CD4-positive, alpha-beta T cell treated with Interleukin-17A for 4 hours (primary cell): ENCODE measurements at regions not wholly inside any gene's neighbourhood (a gene's known extent, or its start where the extent isn't known, plus 50 kb on each side); places are given as distances from the start of the nearest gene placed in this dataset.

ENCODE experiments used
- DNase-seq: peaks from one replicate; pipeline ENCODE4 v3.0.0-alpha.2; 2020; ENCODE audit warnings: mixed read lengths

GRCh38 chr14:97832776-97833175, 1035.6 kb downstream of the VRK1 start:
- DNase-seq = no peak

GRCh38 chr14:97838986-97839385, 1041.8 kb downstream of the VRK1 start:
- DNase-seq = no peak

GRCh38 chr14:97840159-97840558, 1043.0 kb downstream of the VRK1 start:
- no peak for DNase-seq

GRCh38 chr14:97841762-97842161, 1044.6 kb downstream of the VRK1 start:
- no peak for DNase-seq

GRCh38 chr14:97843066-97843465, 1045.9 kb downstream of the VRK1 start:
- DNase-seq = no peak

GRCh38 chr14:97844042-97844441, 1046.9 kb downstream of the VRK1 start:
- no peak for DNase-seq

- DNase-seq = no peak
These were observed 1049.0 kb downstream of the VRK1 start for GRCh38 chr14:97846156-97846555.

GRCh38 chr14:97848317-97848980, 1051.3 kb downstream of the VRK1 start:
- no peak for DNase-seq

GRCh38 chr14:97850466-97850865, 1053.3 kb downstream of the VRK1 start:
- no peak for DNase-seq

- DNase-seq = no peak
These were observed 1053.7 kb downstream of the VRK1 start for GRCh38 chr14:97850886-97851285.

- no peak for DNase-seq
These were observed 1054.3 kb downstream of the VRK1 start for GRCh38 chr14:97851428-97851995.

GRCh38 chr14:97854918-97855317, 1057.7 kb downstream of the VRK1 start:
- DNase-seq = no peak

GRCh38 chr14:97866195-97866594, 1069.0 kb downstream of the VRK1 start:
- no peak for DNase-seq

- DNase-seq = no peak
These were observed 1069.5 kb downstream of the VRK1 start for GRCh38 chr14:97866664-97867063.

- no peak for DNase-seq
These were observed 1076.1 kb downstream of the VRK1 start for GRCh38 chr14:97873291-97873690.

GRCh38 chr14:97874394-97874793, 1077.2 kb downstream of the VRK1 start:
- DNase-seq = peak; percentile 34

- DNase-seq = peak; percentile 10
These were observed 1081.0 kb downstream of the VRK1 start for GRCh38 chr14:97878206-97878605.

- peak; percentile 60 for DNase-seq
These were observed 1081.5 kb downstream of the VRK1 start for GRCh38 chr14:97878727-97879126.

GRCh38 chr14:97887690-97888089, 1090.5 kb downstream of the VRK1 start:
- DNase-seq = no peak

- DNase-seq = no peak
These were observed 1091.1 kb downstream of the VRK1 start for GRCh38 chr14:97888331-97888730.

GRCh38 chr14:97891515-97891914, 1094.3 kb downstream of the VRK1 start:
- no peak for DNase-seq

GRCh38 chr14:97894552-97894951, 1097.4 kb downstream of the VRK1 start:
- DNase-seq = no peak

GRCh38 chr14:97900196-97900854, 1103.1 kb downstream of the VRK1 start:
- no peak for DNase-seq

- no peak for DNase-seq
These were observed 1105.4 kb downstream of the VRK1 start for GRCh38 chr14:97902630-97903029.
